ENCODE measurements at regions not wholly inside any gene's neighbourhood (a gene's known extent, or its start where the extent isn't known, plus 50 kb on each side); places are given as distances from the start of the nearest gene placed in this dataset.
"Not testable (repeated sequence)": the region's sequence is repeated elsewhere in the genome, so short reads cannot be mapped to it uniquely, and the experiment has no call there.

- DNase-seq (ENCODE audit: low read depth, low spot score) = no peak
Measured at GRCh38 chr7:121620953-121621606, 225.0 kb upstream of the FAM3C start.

- DNase-seq (ENCODE audit: low read depth, low spot score) = no peak
Measured at GRCh38 chr7:121620206-121620605, 224.1 kb upstream of the FAM3C start.

GRCh38 chr7:121618182-121618581, 222.1 kb upstream of the FAM3C start:
- no peak for DNase-seq (ENCODE audit: low read depth, low spot score)

GRCh38 chr7:121610243-121610642, 214.1 kb upstream of the FAM3C start:
- DNase-seq (ENCODE audit: low read depth, low spot score) = no peak

GRCh38 chr7:121609208-121609607, 213.1 kb upstream of the FAM3C start:
- no peak for DNase-seq (ENCODE audit: low read depth, low spot score)

- no peak for DNase-seq (ENCODE audit: low read depth, low spot score)
Measured at GRCh38 chr7:121608785-121609184, 212.7 kb upstream of the FAM3C start.

- not testable (repeated sequence) for DNase-seq (ENCODE audit: low read depth, low spot score)
Measured at GRCh38 chr7:121608183-121608582, 212.1 kb upstream of the FAM3C start.

- DNase-seq (ENCODE audit: low read depth, low spot score) = no peak
Measured at GRCh38 chr7:121605317-121605680, 209.2 kb upstream of the FAM3C start.

- DNase-seq (ENCODE audit: low read depth, low spot score) = no peak
Measured at GRCh38 chr7:121604627-121605316, 208.7 kb upstream of the FAM3C start.

GRCh38 chr7:121603886-121604285, 207.8 kb upstream of the FAM3C start:
- no peak for DNase-seq (ENCODE audit: low read depth, low spot score)

GRCh38 chr7:121599887-121600286, 203.8 kb upstream of the FAM3C start:
- DNase-seq (ENCODE audit: low read depth, low spot score) = no peak

- DNase-seq (ENCODE audit: low read depth, low spot score) = no peak
Measured at GRCh38 chr7:121595758-121596696, 199.9 kb upstream of the FAM3C start.

GRCh38 chr7:121591926-121592325, 195.8 kb upstream of the FAM3C start:
- DNase-seq (ENCODE audit: low read depth, low spot score) = no peak

- no peak for DNase-seq (ENCODE audit: low read depth, low spot score)
Measured at GRCh38 chr7:121587435-121587834, 191.3 kb upstream of the FAM3C start.

GRCh38 chr7:121582258-121582657, 186.2 kb upstream of the FAM3C start:
- DNase-seq (ENCODE audit: low read depth, low spot score) = no peak

GRCh38 chr7:121579639-121580038, 183.5 kb upstream of the FAM3C start:
- no peak for DNase-seq (ENCODE audit: low read depth, low spot score)

GRCh38 chr7:121578669-121579068, 182.6 kb upstream of the FAM3C start:
- no peak for DNase-seq (ENCODE audit: low read depth, low spot score)

GRCh38 chr7:121576148-121576917, 180.2 kb upstream of the FAM3C start:
- DNase-seq (ENCODE audit: low read depth, low spot score) = no peak

- no peak for DNase-seq (ENCODE audit: low read depth, low spot score)
Measured at GRCh38 chr7:121575194-121575765, 179.2 kb upstream of the FAM3C start.

GRCh38 chr7:121574109-121574508, 178.0 kb upstream of the FAM3C start:
- no peak for DNase-seq (ENCODE audit: low read depth, low spot score)

GRCh38 chr7:121572615-121573014, 176.5 kb upstream of the FAM3C start:
- no peak for DNase-seq (ENCODE audit: low read depth, low spot score)

Data from ELF-1 (cell line).